Gastroesophageal sphincter (tissue), 4 donors: ENCODE measurements at regions not wholly inside any gene's neighbourhood (a gene's known extent, or its start where the extent isn't known, plus 50 kb on each side); places are given as distances from the start of the nearest gene placed in this dataset.
A peak's percentile ranks its signal among the peaks of the same experiment; 100 is the strongest.
"Not testable (repeated sequence)": the region's sequence is repeated elsewhere in the genome, so short reads cannot be mapped to it uniquely, and the experiment has no call there.

Experiments
- ATAC-seq: fragments of 150-250 bp; one replicate; pipeline ENCODE4 v1.9.1; 2016; ENCODE audit warnings: mild to moderate bottlenecking, moderate library complexity
- H3K27ac ChIP-seq, 4 donors: fragments of 200-600 bp; sonication (generic) in 3 of 4; 1 replicate in 3 of 4; 2 replicates in 1 of 4; pipeline ENCODE4 v1.5.1; 2016 to 2019
- H3K27me3 ChIP-seq: fragments of 200-600 bp; sonication (generic); one replicate; pipeline ENCODE4 v1.5.1; 2019
- H3K36me3 ChIP-seq, 2 donors: fragments of 200-600 bp; sonication (generic); one replicate each; pipeline ENCODE4 v1.5.1; 2019; ENCODE audit warnings: control low read depth in 1 of 2
- H3K4me1 ChIP-seq, 3 donors: fragments of 200-600 bp; sonication (generic); 1 replicate in 2 of 3; 2 replicates in 1 of 3; pipeline ENCODE4 v1.5.1; 2016 to 2019; ENCODE audit warnings: control low read depth in 2 of 3
- H3K4me3 ChIP-seq, 2 donors: fragments of 200-600 bp; sonication (generic); one replicate each; pipeline ENCODE4 v1.5.1; 2019; ENCODE audit warnings: mild to moderate bottlenecking in 1 of 2, moderate library complexity in 1 of 2
- H3K9me3 ChIP-seq, 3 donors: fragments of 200-600 bp; sonication (generic); one replicate each; pipeline ENCODE4 v1.5.1; 2017 to 2019; ENCODE audit warnings: control low read depth in 2 of 3
- EP300 ChIP-seq: sonication (generic); formaldehyde crosslinking; IDR thresholded peaks from one replicate; pipeline ENCODE4 v1.6.1; 2017; ENCODE audit warnings: antibody characterized with exemption, mild to moderate bottlenecking
- POLR2A ChIP-seq, 2 donors: fragments of 450-650 bp; IDR thresholded peaks; one replicate each; pipeline ENCODE4 v1.6.1; 2017; ENCODE audit warnings: antibody characterized with exemption in 2 of 2, mild to moderate bottlenecking in 2 of 2, moderate library complexity in 1 of 2
- POLR2AphosphoS5 ChIP-seq: sonication (generic); formaldehyde crosslinking; IDR thresholded peaks from one replicate; pipeline ENCODE4 v1.6.1; 2017; ENCODE audit warnings: antibody characterized with exemption
- WGBS, 2 donors: methylation state at CpG; one replicate each; pipeline ENCODE4 v1.1.5; 2018; ENCODE audit warnings: low coverage in 1 of 2; 5-methylcytosine and 5-hydroxymethylcytosine counted together
- TF ChIP-seq, protein P1 (sequence below), 4 experiments: fragments of 200-600 bp in 2 of 4; fragments of 450-650 bp in 2 of 4; sonication (generic) in 1 of 4; IDR thresholded peaks; one replicate each; pipeline ENCODE4 v1.5.1; 2017 to 2019; ENCODE audit warnings: antibody characterized with exemption in 4 of 4, mild to moderate bottlenecking in 2 of 4, moderate library complexity in 2 of 4

DNA sequence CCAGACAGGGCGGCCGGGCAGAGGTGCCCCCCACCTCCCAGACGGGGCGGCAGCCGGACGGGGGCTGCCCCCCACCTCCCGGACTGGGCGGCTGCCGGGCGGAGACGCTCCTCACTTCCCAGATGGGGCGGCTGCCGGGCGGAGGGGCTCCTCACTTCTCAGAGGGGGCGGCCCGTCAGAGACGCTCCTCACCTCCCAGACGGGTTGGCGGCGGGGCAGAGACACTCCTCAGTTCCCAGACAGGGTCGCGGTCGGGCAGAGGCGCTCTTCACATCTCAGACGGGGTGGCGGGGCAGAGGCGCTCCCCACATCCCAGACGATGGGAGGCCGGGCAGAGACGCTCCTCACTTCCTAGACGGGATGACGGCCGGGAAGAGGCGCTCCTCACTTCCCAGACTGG is 68.5 kb upstream of the GPC4 start:
- WGBS, 2 donors = no CpG with 5 or more reads among the region's 34 CpGs
- H3K4me3 ChIP-seq, H3K36me3 ChIP-seq, H3K4me1 ChIP-seq, ATAC-seq, H3K27me3 ChIP-seq, H3K9me3 ChIP-seq: not testable (repeated sequence)
- peak overlapping the region in 1 of 4 donors; percentile 69 for H3K27ac ChIP-seq

DNA sequence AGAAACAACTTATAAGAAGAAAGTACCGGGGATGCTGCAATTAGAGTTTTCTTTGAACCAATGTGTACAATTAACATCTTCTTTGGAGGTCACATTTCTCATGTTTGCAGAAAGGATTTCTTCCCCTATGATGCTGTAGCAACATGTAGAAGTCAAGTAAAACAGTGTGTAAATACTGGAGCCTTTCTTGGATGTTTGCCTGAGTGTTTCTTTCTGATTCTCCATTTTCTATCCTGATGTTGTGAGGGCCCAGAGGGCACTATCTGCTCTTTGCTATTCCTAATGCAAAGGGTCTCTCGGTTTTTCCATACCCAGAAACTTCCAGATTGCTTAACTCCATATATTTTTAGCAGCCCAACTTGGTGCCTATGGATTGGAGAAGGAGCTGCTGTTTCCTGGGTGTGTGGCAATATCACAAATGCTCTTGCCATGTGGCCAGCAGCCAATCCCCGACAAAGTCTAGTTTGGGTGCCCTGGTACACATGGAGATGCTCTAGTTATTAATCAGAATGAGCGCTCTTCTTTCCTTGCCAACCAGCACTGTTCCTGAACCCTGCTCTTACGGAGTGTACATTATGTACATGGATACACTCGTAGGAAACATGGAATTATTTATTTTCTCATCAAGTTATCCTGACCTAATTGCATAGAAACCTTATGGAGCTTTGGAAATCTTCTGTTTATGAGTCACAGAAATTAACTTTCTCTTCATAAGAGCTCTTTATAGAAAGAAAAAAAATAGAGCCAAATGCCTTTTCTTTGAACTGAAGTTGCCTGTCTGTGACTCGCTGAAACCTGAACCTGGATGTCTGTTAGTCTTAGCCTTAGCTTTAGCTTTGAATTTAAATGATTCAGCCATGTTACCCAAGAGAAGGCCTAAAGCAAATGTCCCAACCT is 67.0 kb upstream of the GPC4 start:
- 27 to 39% methylated on average over 4 to 5 of the region's 7 CpGs for WGBS, 2 donors
- no peaks in the 10 kb centered on the region for H3K36me3 ChIP-seq
- H3K27ac ChIP-seq = peak overlapping the region; percentile 52 to 69 (median 66)

DNA sequence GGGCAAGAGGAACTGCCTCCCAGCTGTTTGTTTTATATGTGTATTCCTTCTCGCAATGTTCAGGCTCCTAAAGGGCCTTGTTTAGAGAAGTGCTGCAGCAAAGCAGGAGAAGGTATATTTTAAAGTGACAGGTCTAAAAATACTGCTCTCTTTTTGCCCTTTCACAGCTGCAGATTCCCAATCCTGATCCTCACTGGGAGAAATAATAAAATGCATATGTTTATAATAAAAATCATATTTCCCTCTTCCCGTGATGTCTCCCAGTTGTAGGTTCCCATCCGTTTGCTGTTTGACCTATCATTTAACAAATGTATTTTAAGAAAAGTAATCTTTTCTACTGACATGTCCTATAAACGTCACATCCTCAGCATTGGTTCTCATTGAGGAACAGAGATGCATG is 62.7 kb upstream of the GPC4 start:
- no peaks in the 10 kb centered on the region for H3K9me3 ChIP-seq
- TF ChIP-seq, protein P1, sequence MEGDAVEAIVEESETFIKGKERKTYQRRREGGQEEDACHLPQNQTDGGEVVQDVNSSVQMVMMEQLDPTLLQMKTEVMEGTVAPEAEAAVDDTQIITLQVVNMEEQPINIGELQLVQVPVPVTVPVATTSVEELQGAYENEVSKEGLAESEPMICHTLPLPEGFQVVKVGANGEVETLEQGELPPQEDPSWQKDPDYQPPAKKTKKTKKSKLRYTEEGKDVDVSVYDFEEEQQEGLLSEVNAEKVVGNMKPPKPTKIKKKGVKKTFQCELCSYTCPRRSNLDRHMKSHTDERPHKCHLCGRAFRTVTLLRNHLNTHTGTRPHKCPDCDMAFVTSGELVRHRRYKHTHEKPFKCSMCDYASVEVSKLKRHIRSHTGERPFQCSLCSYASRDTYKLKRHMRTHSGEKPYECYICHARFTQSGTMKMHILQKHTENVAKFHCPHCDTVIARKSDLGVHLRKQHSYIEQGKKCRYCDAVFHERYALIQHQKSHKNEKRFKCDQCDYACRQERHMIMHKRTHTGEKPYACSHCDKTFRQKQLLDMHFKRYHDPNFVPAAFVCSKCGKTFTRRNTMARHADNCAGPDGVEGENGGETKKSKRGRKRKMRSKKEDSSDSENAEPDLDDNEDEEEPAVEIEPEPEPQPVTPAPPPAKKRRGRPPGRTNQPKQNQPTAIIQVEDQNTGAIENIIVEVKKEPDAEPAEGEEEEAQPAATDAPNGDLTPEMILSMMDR (IDR thresholded peaks at IDR 0.05) = no peak
- no peak for TF ChIP-seq EP300
- no peak for TF ChIP-seq POLR2A (IDR thresholded peaks at IDR 0.05)
- no peak for TF ChIP-seq POLR2AphosphoS5

More for the DNA sequence above, 67.0 kb upstream of the GPC4 start:
- H3K4me3 ChIP-seq = no peak overlapping the region
- TF ChIP-seq EP300 = no peak
- TF ChIP-seq POLR2AphosphoS5 = peak; percentile 50
- no peaks in the 10 kb centered on the region for H3K27me3 ChIP-seq
- no peaks in the 10 kb centered on the region for H3K9me3 ChIP-seq
- peaks cover 0 to 20% (median 0%) of the 10 kb centered on the region in 3 donors for H3K4me1 ChIP-seq
- ATAC-seq = peak; percentile 86

DNA sequence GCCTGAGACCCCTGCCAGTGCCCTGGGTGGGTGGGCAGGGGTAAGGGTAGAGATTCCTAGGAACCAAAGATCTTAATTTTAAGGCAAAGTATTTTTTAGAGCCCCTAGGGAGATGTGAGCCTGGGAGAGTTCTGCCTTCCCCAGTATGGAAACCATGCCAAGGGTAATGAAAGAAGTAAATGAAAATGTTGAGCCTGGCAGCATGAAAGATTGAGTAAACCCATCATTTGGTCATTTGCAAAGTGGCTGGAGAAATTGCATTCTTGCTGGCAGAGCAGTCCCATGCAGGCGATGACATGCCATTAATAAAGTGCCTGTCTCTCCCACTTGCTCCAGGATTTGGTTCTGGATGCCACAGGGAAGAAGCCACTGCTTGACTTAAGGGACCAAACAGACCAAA is 60.7 kb upstream of the GPC4 start:
- H3K27ac ChIP-seq = peak overlapping the region; percentile 61 to 70 (median 66)
- ATAC-seq = peak; percentile 70
- H3K9me3 ChIP-seq = no peaks in the 10 kb centered on the region
- no peaks in the 10 kb centered on the region for H3K27me3 ChIP-seq
- no peak overlapping the region for H3K4me3 ChIP-seq
- 17 to 20% methylated on average over 1 of the region's 1 CpG for WGBS, 2 donors
- peak; percentile 21 for TF ChIP-seq POLR2AphosphoS5
- TF ChIP-seq, protein P1 (IDR thresholded peaks at IDR 0.05) = no peak
- TF ChIP-seq EP300 = no peak
- peaks cover 0 to 38% (median 7%) of the 10 kb centered on the region in 3 donors for H3K4me1 ChIP-seq
- H3K36me3 ChIP-seq = no peaks in the 10 kb centered on the region

More for the DNA sequence above, 62.7 kb upstream of the GPC4 start:
- Histone ChIP-seq H3K27me3 (no peaks in the 10 kb centered on the region), H3K4me3 (no peak overlapping the region), H3K36me3 (no peaks in the 10 kb centered on the region), H3K27ac (peak overlapping the region in 3 of 4 donors; percentile 64 to 67 (median 65)), H3K4me1 (peaks cover 0 to 46% (median 7%) of the 10 kb centered on the region in 3 donors)
- ATAC-seq = no peak
- 25 to 35% methylated on average over 3 to 4 of the region's 4 CpGs for WGBS, 2 donors

DNA sequence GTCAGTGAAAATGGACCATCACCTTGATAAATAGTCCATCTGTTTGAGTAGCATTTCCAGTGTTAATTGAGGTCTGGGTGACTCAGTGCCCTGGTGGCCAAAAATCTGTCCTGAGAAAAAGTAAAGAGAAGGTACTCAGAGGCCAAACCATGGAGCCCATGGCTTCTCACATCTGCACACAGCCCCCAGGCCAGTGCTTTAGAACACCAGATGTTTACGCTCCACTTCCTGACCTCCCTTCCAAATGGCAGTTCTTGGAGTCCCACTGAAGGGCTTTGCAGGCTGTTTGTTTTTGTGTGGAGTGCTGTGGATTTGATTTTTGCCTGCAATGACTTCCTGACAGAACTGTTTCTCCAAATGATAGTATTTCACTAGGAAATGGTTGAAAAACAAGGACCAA is 60.2 kb upstream of the GPC4 start:
- H3K9me3 ChIP-seq = no peaks in the 10 kb centered on the region
- peak; percentile 61 for ATAC-seq
- peak overlapping the region; percentile 61 to 70 (median 64) for H3K27ac ChIP-seq
- H3K4me3 ChIP-seq = no peak overlapping the region
- TF ChIP-seq, protein P1 (IDR thresholded peaks at IDR 0.05) = no peak
- no peak for TF ChIP-seq POLR2A (IDR thresholded peaks at IDR 0.05)
- TF ChIP-seq POLR2AphosphoS5 = peak; percentile 62
- TF ChIP-seq EP300 = no peak
- 100% methylated on average over 1 of the region's 1 CpG; no CpG with 5 or more reads in 1 of the 2 donors for WGBS, 2 donors
- H3K36me3 ChIP-seq = no peaks in the 10 kb centered on the region
- H3K4me1 ChIP-seq = peaks cover 0 to 38% (median 7%) of the 10 kb centered on the region in 3 donors
- H3K27me3 ChIP-seq = no peaks in the 10 kb centered on the region

DNA sequence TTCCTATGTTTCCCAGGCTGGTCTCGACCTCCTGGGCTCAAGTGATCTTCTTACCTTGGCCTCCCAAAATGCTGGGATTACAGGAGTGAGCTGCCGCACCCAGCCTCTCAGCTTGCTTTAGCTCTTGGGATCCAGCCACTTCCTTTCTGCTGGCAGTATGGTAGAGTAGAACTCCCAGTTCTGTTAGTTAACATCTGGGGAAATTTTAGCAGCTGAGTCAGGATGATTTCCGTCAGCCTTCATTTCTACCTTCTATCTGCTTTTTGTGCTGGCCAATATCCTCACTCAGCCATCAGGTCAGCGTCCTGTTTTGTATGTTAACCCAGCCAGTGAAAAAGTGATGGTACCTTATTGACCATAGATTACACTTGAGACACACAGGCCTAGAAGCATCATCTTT is 59.3 kb upstream of the GPC4 start:
- Histone ChIP-seq H3K36me3 (no peaks in the 10 kb centered on the region), H3K27ac (peak overlapping the region in 2 of 4 donors; percentile 9 to 67), H3K9me3 (no peaks in the 10 kb centered on the region), H3K4me3 (no peak overlapping the region), H3K27me3 (no peaks in the 10 kb centered on the region), H3K4me1 (peaks cover 0 to 38% (median 7%) of the 10 kb centered on the region in 3 donors)
- TF ChIP-seq POLR2A (IDR thresholded peaks at IDR 0.05) (no peak), POLR2AphosphoS5 (no peak), EP300 (no peak)
- TF ChIP-seq, protein P1 (IDR thresholded peaks at IDR 0.05) = no peak
- 75% methylated on average over 2 of the region's 4 CpGs; no CpG with 5 or more reads in 1 of the 2 donors for WGBS, 2 donors
- ATAC-seq = no peak
